ENCODE measurements at regions not wholly inside any gene's neighbourhood (a gene's known extent, or its start where the extent isn't known, plus 50 kb on each side); places are given as distances from the start of the nearest gene placed in this dataset.

DNA sequence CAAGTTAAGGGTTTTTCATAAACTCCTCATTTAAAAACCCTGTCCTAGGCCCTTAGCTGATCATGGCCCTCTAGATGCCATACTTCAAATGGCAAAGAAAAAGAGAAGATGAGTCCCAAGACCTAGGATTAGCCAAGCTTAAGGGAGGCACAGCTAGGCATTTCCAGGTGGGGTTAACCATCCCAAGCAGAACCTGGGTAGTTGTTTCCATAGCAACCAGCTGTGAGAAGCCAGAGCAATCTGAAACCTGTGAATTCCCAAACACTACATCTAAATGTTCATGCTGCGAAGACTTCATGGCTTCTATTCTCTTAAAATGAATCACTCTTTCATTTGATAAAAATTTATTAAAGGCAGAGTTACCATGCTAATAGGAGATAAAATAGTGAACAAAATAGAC lies 372.9 kb downstream of the C12orf50 start:
- TF ChIP-seq POLR2AphosphoS5 (IDR thresholded peaks at IDR 0.05; ENCODE audit: insufficient read depth, low read depth, low read length) (no peak), POLR2A (IDR thresholded peaks at IDR 0.05; ENCODE audit: low read depth, low read length) (no peak), GATA2 (IDR thresholded peaks at IDR 0.05; ENCODE audit: insufficient read depth, insufficient read length, low read depth, low read length) (no peak)
- TF ChIP-seq, protein P1, sequence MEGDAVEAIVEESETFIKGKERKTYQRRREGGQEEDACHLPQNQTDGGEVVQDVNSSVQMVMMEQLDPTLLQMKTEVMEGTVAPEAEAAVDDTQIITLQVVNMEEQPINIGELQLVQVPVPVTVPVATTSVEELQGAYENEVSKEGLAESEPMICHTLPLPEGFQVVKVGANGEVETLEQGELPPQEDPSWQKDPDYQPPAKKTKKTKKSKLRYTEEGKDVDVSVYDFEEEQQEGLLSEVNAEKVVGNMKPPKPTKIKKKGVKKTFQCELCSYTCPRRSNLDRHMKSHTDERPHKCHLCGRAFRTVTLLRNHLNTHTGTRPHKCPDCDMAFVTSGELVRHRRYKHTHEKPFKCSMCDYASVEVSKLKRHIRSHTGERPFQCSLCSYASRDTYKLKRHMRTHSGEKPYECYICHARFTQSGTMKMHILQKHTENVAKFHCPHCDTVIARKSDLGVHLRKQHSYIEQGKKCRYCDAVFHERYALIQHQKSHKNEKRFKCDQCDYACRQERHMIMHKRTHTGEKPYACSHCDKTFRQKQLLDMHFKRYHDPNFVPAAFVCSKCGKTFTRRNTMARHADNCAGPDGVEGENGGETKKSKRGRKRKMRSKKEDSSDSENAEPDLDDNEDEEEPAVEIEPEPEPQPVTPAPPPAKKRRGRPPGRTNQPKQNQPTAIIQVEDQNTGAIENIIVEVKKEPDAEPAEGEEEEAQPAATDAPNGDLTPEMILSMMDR (IDR thresholded peaks at IDR 0.05; ENCODE audit: extremely low read depth in 1 of 2, insufficient read depth in 1 of 2, low read depth in 1 of 2, low read length in 2 of 2) = no peak

Measured in endothelial cell of umbilical vein (primary cell).